ENCODE measurements at regions not wholly inside any gene's neighbourhood (a gene's known extent, or its start where the extent isn't known, plus 50 kb on each side); places are given as distances from the start of the nearest gene placed in this dataset.
"Not testable (repeated sequence)": the region's sequence is repeated elsewhere in the genome, so short reads cannot be mapped to it uniquely, and the experiment has no call there.

GRCh38 chr12:131539381-131539780 is 171.5 kb upstream of the SFSWAP start:
- intact Hi-C loops (cut with DNase I) = no loop called here
- DNase-seq = no peak

- intact Hi-C loops (cut with DNase I) = no loop called here
- DNase-seq = no peak
Measured at GRCh38 chr12:131540138-131540623, 170.7 kb upstream of the SFSWAP start.

GRCh38 chr12:131541512-131541911 is 169.4 kb upstream of the SFSWAP start:
- DNase-seq; intact Hi-C loops (cut with DNase I): not testable (repeated sequence)

GRCh38 chr12:131542351-131542750 is 168.5 kb upstream of the SFSWAP start:
- intact Hi-C loops (cut with DNase I) = no loop called here
- no peak for DNase-seq

- no peak for DNase-seq
- intact Hi-C loops (cut with DNase I) = no loop called here
Measured at GRCh38 chr12:131543040-131543439, 167.8 kb upstream of the SFSWAP start.

GRCh38 chr12:131547555-131547954 is 163.3 kb upstream of the SFSWAP start:
- no peak for DNase-seq
- intact Hi-C loops (cut with DNase I) = no loop called here

- intact Hi-C loops (cut with DNase I) = no loop called here
- no peak for DNase-seq
Measured at GRCh38 chr12:131550121-131550520, 160.8 kb upstream of the SFSWAP start.

- peak in 1 of 10 donors; percentile 51 for DNase-seq
- intact Hi-C loops (cut with DNase I) = no loop called here
Measured at GRCh38 chr12:131551675-131552491, 159.0 kb upstream of the SFSWAP start.

GRCh38 chr12:131552492-131552863 is 158.4 kb upstream of the SFSWAP start:
- intact Hi-C loops (cut with DNase I) = no loop called here
- no peak for DNase-seq

GRCh38 chr12:131553096-131553777 is 157.7 kb upstream of the SFSWAP start:
- intact Hi-C loops (cut with DNase I) = no loop called here
- DNase-seq = no peak

- intact Hi-C loops (cut with DNase I) = no loop called here
- peak in 4 of 10 donors; percentile 17 to 91 (median 68) for DNase-seq
Measured at GRCh38 chr12:131555197-131555846, 155.6 kb upstream of the SFSWAP start.

- intact Hi-C loops (cut with DNase I) = no loop called here
- no peak for DNase-seq
Measured at GRCh38 chr12:131555866-131556265, 155.0 kb upstream of the SFSWAP start.

GRCh38 chr12:131557078-131557709 is 153.7 kb upstream of the SFSWAP start:
- intact Hi-C loops (cut with DNase I) = no loop called here
- no peak for DNase-seq

GRCh38 chr12:131559517-131560516 is 151.1 kb upstream of the SFSWAP start:
- intact Hi-C loops (cut with DNase I) = no loop called here
- no peak for DNase-seq

- intact Hi-C loops (cut with DNase I) = no loop called here
- DNase-seq = no peak
Measured at GRCh38 chr12:131561051-131561450, 149.8 kb upstream of the SFSWAP start.

GRCh38 chr12:131561891-131562684 is 148.8 kb upstream of the SFSWAP start:
- intact Hi-C loops (cut with DNase I) = no loop called here
- peak in 2 of 10 donors; percentile 33 to 75 for DNase-seq

GRCh38 chr12:131564138-131564727 is 146.7 kb upstream of the SFSWAP start:
- peak in 1 of 10 donors; percentile 41 for DNase-seq
- intact Hi-C loops (cut with DNase I) = not testable (repeated sequence)

GRCh38 chr12:131564845-131565244 is 146.0 kb upstream of the SFSWAP start:
- DNase-seq = peak in 1 of 10 donors; percentile 13
- intact Hi-C loops (cut with DNase I) = no loop called here
